GM18505 (cell line): ENCODE measurements at regions not wholly inside any gene's neighbourhood (a gene's known extent, or its start where the extent isn't known, plus 50 kb on each side); places are given as distances from the start of the nearest gene placed in this dataset.

Experiments used
- ATAC-seq: cut with Tn5 transposase; IDR thresholded peaks from one replicate; pipeline ENCODE4 v1.9.1; 2021; ENCODE audit not compliant: unreplicated experiment
- POLR2A ChIP-seq: IDR thresholded peaks from 4 replicates; pipeline ENCODE4 v1.6.1; 2011; ENCODE audit warnings: borderline replicate concordance; ENCODE audit not compliant: insufficient read depth, insufficient read length; ENCODE audit errors: extremely low read depth

DNA sequence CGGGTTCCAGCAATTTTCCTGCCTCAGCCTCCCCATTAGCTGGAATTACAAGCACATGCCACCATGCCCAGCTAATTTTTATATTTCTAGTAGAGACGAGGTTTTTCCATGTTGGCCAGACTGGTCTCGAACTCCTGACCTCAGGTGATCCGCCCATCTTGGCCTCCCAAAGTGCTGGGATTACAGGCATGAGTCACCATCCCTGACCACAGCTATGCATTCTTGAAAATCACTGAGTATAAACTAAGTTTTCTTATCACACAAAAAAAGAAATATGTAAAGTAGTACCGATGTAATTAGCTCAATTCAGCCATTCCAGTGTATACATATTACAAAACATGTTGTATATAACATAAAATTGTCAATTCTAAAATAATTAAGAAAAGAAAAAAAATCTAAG lies 232.7 kb downstream of the MBD2 start:
- no peak for TF ChIP-seq POLR2A
- ATAC-seq = no peak

DNA sequence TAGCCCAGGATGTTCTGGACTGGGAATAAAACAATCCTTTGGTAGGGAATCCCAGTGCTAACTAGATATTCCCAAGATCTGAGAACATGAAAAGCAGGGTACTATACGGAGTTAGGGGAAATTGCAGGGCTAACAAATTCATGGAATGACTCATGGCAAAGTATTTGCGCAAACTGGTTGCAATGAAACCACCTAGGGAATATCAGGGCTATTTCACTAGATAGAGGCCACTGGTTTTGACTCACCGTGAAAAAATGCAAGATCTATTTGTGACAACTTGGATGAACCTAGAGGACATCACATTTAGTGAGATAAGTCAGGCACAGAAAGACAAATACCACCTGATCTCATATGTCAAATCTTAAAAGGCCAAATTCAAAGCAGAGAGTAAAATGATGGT lies 233.3 kb downstream of the MBD2 start:
- TF ChIP-seq POLR2A = no peak
- no peak for ATAC-seq

DNA sequence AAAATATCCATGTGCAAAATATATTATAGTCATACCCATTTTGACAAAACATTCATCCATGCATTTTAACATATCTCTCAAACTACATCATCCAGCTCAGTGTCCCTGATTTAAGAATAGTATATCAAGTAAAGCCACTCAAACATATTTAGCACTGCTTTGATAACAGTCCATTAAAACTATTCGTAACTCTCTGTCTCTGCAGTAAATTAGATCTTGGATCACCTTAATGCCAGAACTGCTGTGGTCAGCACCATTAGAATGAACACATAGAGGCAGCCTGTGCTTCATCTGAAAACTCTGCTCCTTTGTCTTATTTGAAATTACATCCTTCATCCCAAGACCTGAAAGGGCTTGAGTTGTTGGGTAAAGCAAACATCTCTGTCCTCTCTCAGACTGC lies 234.0 kb downstream of the MBD2 start:
- ATAC-seq = no peak
- TF ChIP-seq POLR2A = no peak

GRCh38 chr18:53984021-53984420 lies 240.4 kb downstream of the MBD2 start:
- no peak for ATAC-seq

DNA sequence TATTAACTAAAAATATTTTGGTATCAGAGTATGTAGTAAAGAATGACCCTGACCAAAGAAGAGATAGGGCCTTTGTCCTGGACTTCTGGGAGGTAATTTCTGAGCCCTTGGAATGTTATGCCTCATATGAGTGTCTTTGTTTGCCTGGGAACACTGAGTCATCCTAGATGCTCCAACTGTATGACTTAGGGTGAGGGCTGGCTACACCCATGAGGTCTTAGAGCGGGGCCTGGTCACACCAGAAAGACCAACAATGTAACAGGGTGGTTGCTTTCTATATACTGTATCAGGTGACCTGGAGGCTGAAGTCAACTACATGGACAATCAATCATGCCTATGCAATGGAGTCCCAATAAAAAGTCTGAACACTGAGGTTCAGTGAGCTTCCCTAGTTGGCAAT lies 253.1 kb downstream of the MBD2 start:
- TF ChIP-seq POLR2A = no peak
- no peak for ATAC-seq

More at GRCh38 chr18:53984021-53984420, 240.4 kb downstream of the MBD2 start:
- TF ChIP-seq POLR2A = no peak

GRCh38 chr18:53952700-53953099 lies 271.8 kb downstream of the MBD2 start:
- TF ChIP-seq POLR2A = no peak
- no peak for ATAC-seq

DNA sequence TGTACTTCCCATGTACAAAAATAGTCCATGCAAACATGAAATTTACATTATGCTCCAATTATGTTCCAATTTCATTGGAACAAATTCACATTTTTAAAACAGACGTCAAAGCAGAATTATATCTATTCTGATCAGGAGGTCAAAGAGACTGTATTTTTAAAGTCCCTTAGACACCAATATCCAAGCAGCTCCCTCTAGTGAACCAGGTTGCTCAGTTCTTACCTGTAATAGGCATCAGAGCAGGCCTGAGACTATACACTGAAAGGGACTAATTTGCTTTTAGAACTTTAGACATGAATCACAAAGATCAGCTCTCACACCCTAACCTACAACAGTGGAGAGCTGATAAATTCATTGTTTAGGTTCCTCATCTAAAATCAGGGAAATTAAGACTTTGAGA lies 273.9 kb downstream of the MBD2 start:
- no peak for ATAC-seq
- TF ChIP-seq POLR2A = no peak

- no peak for ATAC-seq
- no peak for TF ChIP-seq POLR2A
Measured at GRCh38 chr18:53948991-53949390, 275.5 kb downstream of the MBD2 start.

- ATAC-seq = no peak
Measured at GRCh38 chr18:53947092-53947640, 277.3 kb downstream of the MBD2 start.

GRCh38 chr18:53946594-53946993 lies 277.9 kb downstream of the MBD2 start:
- ATAC-seq = no peak
- no peak for TF ChIP-seq POLR2A

More at GRCh38 chr18:53947092-53947640, 277.3 kb downstream of the MBD2 start:
- TF ChIP-seq POLR2A = no peak

DNA sequence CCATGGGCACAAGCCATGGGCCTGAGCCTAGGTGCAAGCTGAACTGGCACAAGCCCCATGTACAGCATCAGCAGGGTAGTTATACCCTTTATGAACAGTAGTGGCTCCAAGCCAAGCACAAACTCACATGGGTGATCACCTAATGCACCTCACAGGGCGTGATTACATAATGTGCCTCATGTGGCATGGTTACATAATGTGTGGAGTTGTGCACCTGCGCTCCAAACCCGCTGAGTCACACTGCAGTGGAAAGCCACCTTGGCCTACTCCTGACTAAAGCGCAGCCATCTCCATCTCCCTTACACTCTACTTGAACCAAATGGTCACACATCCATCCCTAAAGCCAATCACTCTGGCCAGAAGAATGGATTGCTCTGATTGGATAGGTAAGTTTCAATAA lies 279.7 kb downstream of the MBD2 start:
- no peak for TF ChIP-seq POLR2A
- ATAC-seq = no peak

- no peak for ATAC-seq
- TF ChIP-seq POLR2A = no peak
Measured at GRCh38 chr18:53943326-53943860, 281.1 kb downstream of the MBD2 start.

DNA sequence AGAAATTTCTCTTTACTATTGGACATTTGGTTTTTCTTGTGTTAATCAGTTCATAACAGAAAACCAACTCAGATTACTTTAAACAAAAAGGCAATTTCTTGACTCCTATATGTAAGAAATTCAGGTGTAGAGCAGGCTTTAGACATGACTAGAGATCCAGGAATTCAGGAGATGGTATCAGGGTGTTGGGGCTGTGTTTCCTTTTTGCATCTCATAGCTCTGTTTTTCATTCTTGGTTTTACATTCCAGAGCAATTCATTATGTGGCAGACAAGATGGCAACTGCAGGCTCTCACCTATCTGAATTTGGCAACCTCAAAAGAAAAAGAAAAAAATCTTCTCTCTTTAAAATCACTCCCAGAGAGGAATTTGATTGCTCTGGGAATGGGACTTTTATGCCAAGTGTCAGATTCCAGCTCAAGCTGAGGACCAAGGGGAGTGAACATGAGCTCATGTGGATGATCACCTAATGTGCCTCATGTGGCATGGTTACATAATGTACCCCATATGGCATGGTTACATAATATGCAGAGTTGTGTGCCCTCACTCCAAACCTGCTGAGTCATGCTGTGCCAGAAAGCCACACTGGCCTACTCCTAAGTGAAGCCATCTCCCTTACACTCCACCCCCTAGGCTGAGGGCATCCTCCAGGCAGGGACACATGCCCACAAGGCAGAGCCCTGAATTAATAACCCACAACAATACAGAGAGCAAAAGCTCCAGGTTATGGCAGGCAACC lies 282.7 kb downstream of the MBD2 start:
- no peak for TF ChIP-seq POLR2A
- no peak for ATAC-seq

GRCh38 chr18:53937037-53937436 lies 287.4 kb downstream of the MBD2 start:
- no peak for TF ChIP-seq POLR2A
- ATAC-seq = no peak
